Bronchial epithelial cell (primary cell): ENCODE measurements at regions not wholly inside any gene's neighbourhood (a gene's known extent, or its start where the extent isn't known, plus 50 kb on each side); places are given as distances from the start of the nearest gene placed in this dataset.

Source experiments
- DNase-seq: peaks from one replicate; pipeline ENCODE4 v3.0.0-alpha.2; 2010; ENCODE audit warnings: low read depth
- FAIRE-seq: peaks from 2 replicates; lab custom pipeline; 2011; peaks lifted over from hg19 to GRCh38; lab: Jason Lieb, UNC
- H3K27me3 ChIP-seq: 2 replicates; pipeline ENCODE4 v1.5.1; 2011; ENCODE audit warnings: low read length; ENCODE audit not compliant: control insufficient read depth, insufficient read depth
- H3K36me3 ChIP-seq: 2 replicates; pipeline ENCODE4 v1.5.1; 2011; ENCODE audit warnings: low read length; ENCODE audit not compliant: control insufficient read depth, insufficient read depth
- H3K4me3 ChIP-seq: 2 replicates; pipeline ENCODE4 v1.5.1; 2011; ENCODE audit warnings: mild to moderate bottlenecking, low read depth, low read length, control low read depth
- CTCF ChIP-seq: IDR thresholded peaks from 2 replicates; pipeline ENCODE4 v1.5.1; 2011; ENCODE audit warnings: mild to moderate bottlenecking, moderate library complexity, low read length, control low read depth, inconsistent platforms; ENCODE audit not compliant: insufficient read depth, severe bottlenecking

- TF ChIP-seq CTCF = no peak
- no peak for DNase-seq
- Histone ChIP-seq H3K4me3 (no peak overlapping the region), H3K36me3 (no peaks in the 10 kb centered on the region), H3K27me3 (no peaks in the 10 kb centered on the region)
- no peak for FAIRE-seq
Measured at GRCh38 chr13:22979952-22980351, 200.8 kb upstream of the SGCG start.

GRCh38 chr13:22980936-22981335 lies 199.8 kb upstream of the SGCG start:
- peak; percentile 40 for FAIRE-seq
- Histone ChIP-seq H3K36me3 (no peaks in the 10 kb centered on the region), H3K4me3 (no peak overlapping the region), H3K27me3 (no peaks in the 10 kb centered on the region)
- no peak for DNase-seq
- TF ChIP-seq CTCF = no peak

GRCh38 chr13:22993148-22993547 lies 187.6 kb upstream of the SGCG start:
- Histone ChIP-seq H3K4me3 (no peak overlapping the region), H3K27me3 (no peaks in the 10 kb centered on the region), H3K36me3 (no peaks in the 10 kb centered on the region)
- DNase-seq (no peak), FAIRE-seq (no peak)
- TF ChIP-seq CTCF = no peak

- Histone ChIP-seq H3K36me3 (no peaks in the 10 kb centered on the region), H3K27me3 (no peaks in the 10 kb centered on the region), H3K4me3 (no peak overlapping the region)
- TF ChIP-seq CTCF = no peak
- DNase-seq (no peak), FAIRE-seq (peak; percentile 47)
Measured at GRCh38 chr13:23003446-23003845, 177.3 kb upstream of the SGCG start.

- TF ChIP-seq CTCF = no peak
- Histone ChIP-seq H3K27me3 (no peaks in the 10 kb centered on the region), H3K4me3 (no peak overlapping the region), H3K36me3 (no peaks in the 10 kb centered on the region)
- DNase-seq = no peak
- FAIRE-seq = no peak
Measured at GRCh38 chr13:23007426-23007825, 173.4 kb upstream of the SGCG start.

- no peaks in the 10 kb centered on the region for H3K27me3 ChIP-seq
- FAIRE-seq = peak; percentile 86
- no peak overlapping the region for H3K4me3 ChIP-seq
- DNase-seq = no peak
- no peaks in the 10 kb centered on the region for H3K36me3 ChIP-seq
- no peak for TF ChIP-seq CTCF
Measured at GRCh38 chr13:23018143-23018542, 162.6 kb upstream of the SGCG start.
